ENCODE measurements at regions not wholly inside any gene's neighbourhood (a gene's known extent, or its start where the extent isn't known, plus 50 kb on each side); places are given as distances from the start of the nearest gene placed in this dataset.

DNA sequence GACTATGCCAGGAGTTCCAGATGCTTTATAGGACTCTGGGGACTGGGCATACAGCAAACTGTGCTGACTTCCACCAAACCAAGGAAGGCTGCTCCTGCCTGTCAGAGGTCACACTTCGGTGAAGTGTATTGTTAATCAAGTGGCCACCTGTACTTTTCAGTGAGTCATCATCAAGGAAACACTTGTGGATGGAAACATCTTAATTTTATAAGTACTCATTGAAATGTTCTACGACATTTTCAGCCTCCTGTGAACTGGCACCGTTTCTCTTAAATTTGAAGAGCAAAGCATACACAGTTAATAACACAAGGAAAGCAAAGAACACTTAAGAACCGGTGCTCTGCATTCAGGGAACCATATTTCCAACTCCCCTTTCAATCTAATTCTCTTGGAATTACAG lies 801.7 kb upstream of the DPPA4 start:
- DNase-seq: no peak

DNA sequence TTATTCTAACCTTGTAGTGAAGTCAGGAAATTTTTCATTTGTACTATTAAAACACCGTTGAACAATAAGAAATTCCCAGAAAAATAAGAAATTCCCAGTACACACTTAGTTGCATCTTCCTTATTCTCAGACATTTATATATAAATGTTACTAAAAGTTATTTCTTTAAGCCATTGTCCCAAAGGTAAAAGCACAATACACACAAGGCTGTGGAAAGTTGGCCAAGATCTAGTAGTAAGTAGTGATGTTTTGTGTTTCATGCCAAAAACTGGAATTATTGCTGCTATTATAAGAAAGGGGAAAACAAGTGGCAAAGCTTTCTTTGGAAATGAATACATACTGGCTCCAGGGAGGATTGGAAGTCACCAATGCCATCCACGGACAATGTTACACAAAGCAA lies 802.5 kb upstream of the DPPA4 start:
- no peak for DNase-seq

DNA sequence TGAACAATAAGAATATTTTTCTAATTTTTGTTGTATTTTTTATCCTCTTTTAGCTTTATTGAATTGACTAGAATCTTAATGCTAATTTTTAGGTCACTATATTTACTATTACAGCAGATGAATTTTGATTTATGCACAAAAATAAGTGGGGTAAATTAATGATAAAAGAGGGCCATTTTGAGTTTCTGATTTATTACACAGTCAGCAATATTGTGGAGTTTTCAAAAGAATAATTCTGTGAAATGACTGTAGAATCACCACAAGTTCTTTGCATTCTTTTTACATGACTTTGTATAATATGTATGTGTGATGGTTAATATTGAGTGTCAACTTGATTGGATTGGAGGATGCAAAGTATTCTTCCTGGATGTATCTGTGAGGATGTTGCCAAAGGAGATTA lies 812.4 kb upstream of the DPPA4 start:
- DNase-seq: no peak

DNA sequence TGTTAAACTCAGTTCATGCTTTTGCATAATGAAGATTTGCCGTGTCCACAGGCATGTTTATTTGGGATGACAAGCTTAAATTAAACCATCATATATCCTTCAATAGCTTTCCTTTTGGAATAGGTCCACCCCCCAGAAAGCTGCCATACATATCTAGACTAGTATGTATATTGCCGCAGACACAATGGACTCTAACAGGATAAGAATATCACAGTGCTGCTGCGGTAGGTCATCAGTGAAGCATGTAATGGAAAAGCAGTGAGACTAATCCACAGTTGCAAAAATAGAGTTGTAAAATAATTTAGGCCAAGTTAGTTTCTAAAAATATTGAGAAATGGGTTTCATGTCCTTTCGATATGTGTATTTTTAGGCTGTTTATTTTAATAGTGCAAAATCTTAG lies 819.9 kb upstream of the DPPA4 start:
- DNase-seq: no peak

DNA sequence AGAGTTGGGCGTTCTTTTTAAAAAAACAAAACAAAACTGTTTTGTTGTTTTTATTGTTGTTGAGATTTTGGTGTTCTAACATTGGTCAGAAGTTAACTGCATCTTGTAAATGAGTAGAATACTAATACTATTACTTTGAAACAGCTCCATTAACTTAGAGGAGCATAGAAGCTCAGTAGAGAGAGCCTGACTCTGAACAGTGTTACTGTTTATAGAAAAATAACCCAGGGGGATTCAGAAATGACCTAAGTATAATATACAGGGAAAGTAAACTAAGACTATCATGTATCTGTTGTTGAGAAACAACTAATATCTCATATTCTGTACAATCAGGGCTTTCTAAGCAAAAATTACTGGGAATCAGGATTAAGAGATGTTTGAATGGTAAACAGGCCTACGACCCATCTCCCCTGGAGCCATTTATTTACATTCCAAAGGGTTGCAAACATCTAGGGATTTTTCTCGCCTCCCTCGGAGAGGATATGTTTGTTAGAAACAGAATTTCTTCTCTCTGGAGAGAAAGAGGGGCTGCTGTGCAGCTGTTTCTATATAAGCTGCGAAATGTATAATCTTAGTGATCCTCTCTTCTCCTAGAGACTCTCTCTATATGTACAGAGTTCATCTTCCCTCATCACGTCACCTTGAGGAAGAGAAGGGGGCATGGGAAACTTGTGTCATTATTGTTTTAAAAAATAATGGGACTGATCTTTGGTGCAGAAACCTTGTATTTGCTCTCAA lies 827.5 kb upstream of the DPPA4 start:
- no peak for DNase-seq

DNA sequence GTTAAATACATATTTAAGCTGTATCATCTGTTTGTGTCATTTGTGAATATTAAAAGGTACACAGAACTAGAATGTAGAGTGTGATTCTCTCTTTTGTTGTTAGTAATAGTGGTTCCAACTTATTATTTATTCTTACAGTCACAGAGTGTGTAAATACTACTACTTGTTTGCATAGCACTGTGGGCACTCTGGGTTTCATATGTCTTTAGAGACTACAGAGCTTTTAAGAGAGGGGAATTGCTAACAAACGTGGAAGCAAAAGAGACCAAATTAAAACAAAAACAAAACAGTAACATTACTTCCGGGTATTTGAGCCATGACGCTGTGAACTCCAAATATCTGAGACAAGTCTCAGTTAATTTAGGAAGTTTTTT lies 828.0 kb upstream of the DPPA4 start:
- no peak for DNase-seq

DNA sequence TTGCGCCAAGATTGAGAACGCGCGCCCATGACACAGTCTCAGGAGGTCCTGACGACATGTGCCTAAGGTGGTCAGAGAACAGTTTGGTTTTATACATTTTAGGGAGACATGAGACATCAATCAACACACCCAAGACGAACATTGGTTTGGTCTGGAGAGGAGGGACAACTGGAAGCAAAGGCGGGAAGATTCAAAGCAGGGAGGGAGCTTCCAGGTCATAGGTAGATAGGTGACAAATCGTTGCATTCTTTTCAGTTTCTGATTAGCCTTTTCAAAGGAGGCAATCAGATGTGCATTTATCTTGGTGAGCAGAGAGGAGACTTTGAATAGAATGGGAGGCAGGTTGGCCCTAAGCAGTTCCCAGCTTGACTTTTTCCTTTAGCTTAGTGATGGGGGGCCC lies 828.4 kb upstream of the DPPA4 start:
- no peak for DNase-seq

DNA sequence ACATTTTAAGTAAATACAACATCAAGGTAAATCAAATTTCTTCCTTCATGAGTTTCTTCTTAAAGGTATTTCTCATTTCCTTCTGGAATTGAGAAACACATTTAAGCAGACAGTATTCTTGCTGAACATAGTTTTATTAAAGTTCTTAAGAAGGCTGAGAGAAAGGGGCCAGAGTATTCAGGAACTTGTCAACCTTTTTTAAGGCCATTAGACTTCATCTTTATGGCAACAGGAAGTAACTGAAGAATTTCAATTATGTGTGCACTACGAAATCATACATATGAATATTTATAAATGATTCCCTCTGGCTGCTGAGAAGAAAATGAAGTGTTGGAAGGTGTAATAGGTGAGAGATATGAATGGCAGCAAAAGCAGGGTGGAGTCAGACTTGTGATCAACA lies 829.4 kb upstream of the DPPA4 start:
- no peak for DNase-seq

DNA sequence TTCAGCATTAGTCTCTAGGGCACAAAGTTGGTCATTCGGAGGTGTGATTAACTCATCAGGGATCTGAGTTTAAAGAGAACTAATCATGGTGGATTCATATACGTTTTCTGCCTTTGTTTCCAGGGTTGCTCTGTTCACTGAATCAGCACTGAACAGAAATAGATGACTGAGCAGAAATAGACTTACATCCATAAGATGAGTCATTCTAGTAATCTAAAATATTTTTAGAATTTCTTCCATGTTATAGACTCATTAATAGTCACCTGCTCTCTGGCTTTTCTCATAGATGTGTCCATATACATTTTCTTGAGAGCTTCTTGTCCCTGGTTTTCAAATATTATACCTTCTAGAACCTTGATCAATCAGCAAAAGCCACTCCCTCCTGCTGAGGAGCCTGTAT lies 837.6 kb upstream of the DPPA4 start:
- DNase-seq: no peak

DNA sequence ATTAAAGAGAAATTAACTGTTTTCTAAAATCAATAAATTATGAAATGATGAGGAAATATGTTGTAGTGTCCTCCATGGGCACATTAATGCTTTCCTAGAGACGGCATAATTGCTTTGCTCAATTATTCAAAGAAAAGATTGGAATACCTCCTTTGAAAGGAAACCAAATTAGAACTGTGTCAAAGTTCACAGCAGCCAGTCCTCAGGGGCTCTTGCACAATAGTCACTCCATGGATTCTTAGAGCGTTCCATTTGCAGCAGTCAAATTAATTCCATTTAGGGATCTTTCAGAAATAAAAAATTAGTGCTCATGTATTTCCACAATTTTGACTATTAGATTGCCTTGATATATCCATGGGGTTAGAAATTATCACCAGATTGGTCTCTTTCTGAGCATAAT lies 841.6 kb upstream of the DPPA4 start:
- DNase-seq: no peak

DNA sequence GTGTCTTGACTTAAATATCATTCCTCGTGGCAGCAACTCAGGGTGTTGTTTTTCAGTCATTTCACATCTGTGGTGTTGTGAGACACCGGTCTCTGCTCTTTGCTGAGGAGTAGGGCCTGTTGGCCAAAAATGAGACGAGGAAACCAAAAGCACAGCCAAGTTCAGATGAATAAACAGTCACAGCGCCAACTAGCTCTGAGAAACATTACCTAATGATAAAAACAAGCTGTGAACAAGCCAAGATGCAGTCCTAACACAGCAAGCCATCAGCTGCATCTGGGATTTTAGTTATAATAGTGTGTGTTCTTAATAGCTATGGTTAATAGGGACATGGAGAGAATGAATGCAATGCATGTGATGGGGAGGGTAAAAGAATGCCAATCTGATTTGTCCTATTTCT lies 843.4 kb upstream of the DPPA4 start:
- DNase-seq: no peak

DNA sequence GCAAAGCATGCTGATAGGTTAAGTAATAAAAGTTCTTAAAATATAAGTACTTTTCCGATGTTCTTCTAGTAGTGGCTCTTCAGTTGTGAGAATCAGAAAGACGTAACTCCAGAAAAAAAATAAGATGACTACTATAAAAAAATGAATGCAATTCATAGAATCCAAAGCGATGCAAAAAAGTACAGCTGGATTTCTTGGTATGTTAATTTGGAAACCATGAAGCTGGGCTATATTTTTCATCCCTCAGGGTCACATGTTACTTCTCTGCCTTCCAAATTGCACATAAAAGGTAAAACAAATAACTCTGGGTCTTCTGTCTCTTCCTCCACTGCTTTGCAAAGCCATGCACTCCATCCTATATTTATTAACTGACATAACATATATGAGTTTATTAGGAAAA lies 843.9 kb upstream of the DPPA4 start:
- DNase-seq: no peak

DNA sequence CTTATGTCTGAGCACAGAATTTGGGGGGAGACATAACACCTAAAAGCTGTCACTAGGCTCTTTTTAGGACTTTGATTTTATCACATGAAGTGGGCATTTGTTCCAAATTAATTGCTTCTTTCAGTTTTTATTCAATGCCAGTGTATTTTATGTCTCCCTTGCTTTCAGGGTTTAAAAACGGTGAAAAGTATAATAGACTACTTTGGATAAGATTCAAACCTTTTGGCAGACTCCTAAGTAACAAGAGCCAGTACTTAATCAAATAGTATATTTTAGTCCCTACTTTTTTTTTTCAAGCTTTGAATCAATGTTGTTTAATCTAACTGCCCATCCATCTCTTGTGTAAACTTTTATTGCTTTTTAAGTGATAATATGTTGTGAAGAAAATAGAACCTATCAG lies 847.2 kb upstream of the DPPA4 start:
- DNase-seq: no peak

DNA sequence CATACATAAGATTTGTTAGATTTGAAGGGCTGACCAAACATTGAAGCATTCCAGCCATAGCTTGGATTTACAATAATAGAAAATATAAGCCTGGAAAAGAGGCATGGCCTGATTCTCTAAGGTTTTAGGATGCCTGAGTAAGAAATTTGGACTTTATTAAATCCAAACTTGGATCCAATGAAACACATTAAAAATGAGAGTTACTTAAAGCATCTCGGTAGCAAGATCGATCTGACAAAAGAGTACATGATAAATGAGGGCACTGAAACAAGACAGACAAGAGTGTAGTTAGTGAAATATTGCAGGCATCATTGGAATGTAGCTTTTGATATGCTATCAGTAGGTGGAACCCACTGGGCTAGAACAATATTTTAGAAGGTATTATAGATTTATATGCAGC lies 855.7 kb upstream of the DPPA4 start:
- DNase-seq: no peak

DNA sequence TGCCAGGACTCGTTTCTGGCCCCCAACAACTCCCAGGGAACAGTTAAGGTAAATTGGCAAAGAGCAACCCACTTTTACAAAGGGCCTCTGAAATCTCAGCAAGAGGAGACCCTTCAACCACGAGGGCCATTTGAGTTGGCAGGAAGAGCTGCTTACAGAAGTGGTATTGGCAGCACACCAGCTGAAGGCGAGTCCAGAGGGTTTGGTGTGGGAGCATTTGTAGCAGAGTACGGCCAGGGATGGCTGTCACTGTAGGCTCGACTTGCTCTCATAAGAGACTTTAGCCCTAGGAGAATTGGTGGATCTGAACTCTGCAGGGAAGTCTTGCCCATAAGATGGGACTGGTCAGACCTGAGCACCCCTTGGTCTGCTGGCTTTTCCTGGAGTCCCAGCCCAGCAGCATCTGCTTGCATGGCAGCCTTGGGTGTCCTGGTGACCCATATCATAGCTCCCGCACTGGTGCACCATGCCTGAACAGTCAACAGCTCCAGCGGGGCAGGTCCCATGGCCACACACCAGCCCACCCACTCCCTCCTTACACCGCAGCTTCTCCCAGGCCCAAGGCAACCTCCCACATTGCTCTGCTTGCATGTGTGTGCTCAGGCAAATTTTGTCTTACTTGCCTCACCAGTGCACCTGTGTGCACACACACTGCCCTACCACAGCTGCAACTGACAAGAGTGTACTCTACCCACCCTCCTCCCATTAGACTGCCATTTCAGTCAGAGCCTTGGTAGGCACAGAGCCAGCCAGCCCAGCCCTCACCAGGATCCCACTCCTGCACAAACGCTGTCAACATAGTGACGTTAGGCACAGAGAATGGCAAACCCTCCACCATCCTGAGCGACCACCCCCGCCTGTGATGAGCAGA lies 861.6 kb upstream of the DPPA4 start:
- DNase-seq: no peak

DNA sequence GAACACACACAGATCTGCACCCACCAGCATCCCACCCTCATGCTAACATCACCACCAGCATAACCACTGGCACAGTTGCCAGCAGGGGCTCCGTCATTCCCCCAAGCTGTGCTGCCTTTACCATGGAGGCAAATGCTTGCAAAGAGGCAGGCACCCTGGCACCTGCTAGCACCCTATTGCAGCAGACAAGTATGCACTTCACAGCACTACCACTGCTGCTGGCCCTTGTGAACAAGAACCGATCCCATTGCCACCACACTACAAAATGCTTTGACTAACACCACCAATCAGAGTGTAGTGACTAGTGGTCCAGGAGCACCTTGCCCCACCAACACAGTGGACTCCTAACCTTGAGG lies 862.2 kb upstream of the DPPA4 start:
- no peak for DNase-seq

DNA sequence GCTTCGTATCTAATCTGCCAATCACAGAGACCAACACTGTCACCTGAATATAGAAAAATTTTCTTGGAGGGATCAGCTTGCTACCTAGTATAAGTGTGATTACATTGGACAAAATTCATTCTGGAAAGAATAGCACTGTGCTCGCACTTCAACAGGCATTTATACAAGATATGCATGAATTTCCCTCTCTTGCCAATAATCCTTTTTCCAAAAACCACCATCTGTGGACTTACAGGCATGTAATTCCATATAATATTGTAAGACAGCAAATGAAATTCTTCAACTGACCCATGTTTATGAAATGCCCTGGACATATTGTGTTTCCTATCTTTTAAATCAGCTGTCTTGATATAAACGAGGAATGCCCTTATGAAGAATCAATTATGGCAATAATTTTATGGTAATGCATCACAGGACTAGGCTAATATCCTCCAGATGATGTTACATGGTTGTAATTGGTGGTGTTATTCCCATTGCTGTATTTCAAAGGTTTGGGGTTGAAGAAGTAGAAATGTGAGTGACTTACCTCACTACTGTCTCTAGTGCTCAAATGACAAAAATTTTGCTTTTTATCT lies 861.4 kb upstream of the NECTIN3 start:
- DNase-seq: no peak

DNA sequence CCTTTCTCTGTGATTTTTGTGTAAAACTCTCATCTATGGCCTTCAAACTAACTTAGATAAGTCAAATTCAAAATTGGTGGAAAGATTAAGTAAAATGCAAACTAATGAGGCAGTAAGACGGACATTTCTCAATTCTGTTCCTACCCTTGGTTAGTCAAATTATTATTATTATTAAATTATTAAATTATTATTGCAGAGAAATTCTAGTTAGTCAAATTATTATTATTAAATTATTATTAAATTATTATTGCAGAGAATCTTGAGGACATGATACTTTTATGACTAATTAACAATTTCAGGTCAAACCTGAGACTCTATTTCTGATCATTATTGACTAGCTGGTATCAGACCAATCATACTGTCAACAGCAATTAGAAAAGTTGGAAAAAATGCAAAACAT lies 845.0 kb upstream of the NECTIN3 start:
- no peak for DNase-seq

DNA sequence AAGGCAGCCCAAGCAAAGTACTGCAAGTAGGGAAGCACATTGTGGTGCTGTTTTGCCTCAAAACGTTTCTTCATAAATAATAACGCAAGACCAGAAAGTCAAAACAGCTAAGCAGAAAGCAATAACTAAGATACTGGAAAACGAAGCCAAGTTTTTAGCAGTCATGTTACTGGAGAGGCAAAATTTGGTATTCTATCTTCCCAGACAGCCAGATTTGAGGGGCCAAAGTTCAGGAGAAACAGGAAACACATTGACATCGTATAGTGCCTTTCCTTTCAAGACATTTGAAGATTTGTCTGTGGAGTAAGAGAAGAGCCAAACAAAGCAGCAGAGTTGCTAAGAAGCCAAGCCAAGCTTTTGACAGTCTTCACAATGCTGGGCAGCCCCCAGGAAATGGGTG lies 843.6 kb upstream of the NECTIN3 start:
- no peak for DNase-seq

DNA sequence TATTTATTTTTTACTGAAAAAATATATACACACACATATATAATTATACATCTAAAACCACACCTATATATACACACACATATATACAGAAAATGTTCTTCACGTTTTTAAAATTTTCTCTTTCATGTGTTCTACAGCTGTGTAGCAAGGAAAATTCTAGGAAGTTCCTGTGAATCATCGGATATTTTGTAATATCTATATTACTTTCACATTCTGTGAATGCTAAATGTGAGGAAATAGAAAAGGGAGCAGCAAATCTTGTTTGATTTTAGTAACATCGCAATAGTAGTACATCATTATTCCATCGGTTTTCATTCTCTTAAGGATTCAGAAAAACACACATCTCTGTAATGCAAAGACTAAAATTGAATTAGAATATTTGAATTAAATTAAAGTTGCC lies 836.8 kb upstream of the NECTIN3 start:
- DNase-seq: no peak

DNA sequence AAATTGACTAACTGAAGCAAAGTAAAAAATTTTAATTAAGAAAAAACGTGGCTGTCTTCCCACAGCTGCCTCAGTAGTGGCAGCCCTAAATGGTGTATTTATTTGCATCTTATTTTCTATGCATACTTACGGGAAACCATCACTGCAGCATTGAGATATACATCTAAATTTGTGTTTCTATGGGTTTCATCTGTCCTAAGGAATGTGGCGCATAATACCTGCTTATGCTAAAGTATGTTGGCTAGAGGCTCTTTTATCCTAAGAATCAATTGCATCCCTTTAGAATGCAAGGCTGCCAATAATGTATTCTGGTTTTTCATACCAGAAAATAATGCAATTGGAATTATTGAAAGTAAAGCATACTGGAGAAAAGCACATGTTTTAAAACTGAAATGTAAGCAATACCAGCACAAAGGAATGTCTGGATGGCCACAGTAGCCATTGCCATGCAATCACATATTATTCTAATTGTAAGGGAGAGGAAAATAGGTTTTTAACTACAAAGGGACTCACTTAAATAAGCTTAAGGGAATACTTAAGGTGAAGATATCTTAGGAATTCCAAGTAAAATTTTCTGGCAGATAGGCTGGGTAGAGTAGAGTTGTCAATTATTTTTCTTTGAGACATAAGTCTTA lies 834.5 kb upstream of the NECTIN3 start:
- DNase-seq: no peak

DNA sequence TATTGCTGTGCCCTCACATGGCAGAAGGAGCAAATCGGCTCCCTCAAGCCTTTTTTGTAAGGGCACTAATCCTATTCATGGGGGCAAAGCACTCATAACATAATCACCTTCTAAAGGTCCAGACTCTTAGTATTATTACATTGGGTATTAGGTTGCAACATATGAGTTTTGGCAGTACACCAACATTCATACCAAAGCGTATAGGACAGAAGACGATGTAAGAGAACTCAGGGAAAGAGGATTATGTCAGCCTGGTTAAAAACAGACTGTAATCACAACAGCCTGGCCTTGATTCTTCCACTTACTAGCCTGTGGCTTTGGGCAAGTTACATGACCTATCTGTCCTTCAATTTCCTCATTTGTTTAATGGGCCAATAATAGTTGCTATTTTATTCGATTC lies 828.5 kb upstream of the NECTIN3 start:
- no peak for DNase-seq

DNA sequence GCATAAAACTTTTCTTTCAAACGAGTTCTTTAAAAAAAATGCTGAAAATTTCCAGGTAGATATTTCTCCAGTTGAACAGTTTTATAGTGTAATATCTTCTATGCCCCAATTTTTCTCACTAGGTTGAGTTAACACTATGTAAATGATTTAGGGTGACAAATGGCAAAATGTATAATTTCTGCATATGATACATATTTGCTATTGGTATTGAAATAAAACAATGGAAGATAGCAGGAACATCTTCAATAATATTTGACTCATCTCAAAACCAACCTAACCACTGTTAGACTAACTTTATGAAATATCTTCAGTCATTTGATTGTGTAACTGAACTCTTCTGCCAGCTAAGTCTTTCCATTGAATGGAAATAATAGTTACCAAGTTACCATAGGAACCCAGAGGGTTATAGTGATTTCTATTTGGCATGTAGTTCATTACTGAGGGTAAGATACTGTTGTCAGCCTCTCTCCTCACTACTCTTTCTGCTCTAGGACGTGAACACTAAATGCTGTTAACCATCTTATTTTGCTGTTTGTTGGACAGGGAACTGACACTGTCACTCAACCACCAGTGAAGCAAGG lies 824.7 kb upstream of the NECTIN3 start:
- DNase-seq: no peak

DNA sequence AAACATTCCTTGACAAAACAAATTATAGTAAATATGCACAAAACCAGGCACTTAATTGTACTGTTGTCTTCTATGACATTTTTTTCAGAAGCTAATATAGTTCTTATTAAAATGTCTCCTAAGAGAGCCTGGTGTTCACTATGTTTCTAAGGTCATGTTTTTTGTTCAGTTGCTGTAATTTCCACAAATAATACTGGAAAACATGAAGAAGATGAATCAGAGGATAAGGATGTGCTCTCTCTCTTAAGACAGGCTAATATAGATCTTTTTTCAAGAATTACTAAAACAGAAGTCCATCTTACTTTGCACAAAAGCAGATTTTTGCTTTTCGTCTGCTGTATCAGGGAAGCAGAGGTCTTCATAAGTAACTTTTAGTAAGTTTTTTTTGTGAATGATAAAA lies 823.0 kb upstream of the NECTIN3 start:
- no peak for DNase-seq

All from activated CD8-positive, alpha-beta memory T cell treated with anti-CD3 and anti-CD28 coated beads, Interleukin-2, amount 50 U/mL, for 4 hours (primary cell).